ENCODE measurements at regions not wholly inside any gene's neighbourhood (a gene's known extent, or its start where the extent isn't known, plus 50 kb on each side); places are given as distances from the start of the nearest gene placed in this dataset.
"Not testable (repeated sequence)": the region's sequence is repeated elsewhere in the genome, so short reads cannot be mapped to it uniquely, and the experiment has no call there.

GRCh38 chr16:48064971-48065370, 90.8 kb downstream of the ABCC12 start:
- no peaks in the 10 kb centered on the region; the same call in 1 of the 2 replicates for H3K9me3 ChIP-seq (ENCODE audit: insufficient read depth, low read depth, low read length)
- H3K27me3 ChIP-seq (ENCODE audit: insufficient read depth, low read length, poor library complexity, severe bottlenecking): no peaks in the 10 kb centered on the region
- TF ChIP-seq EZH2phosphoT487 (IDR thresholded peaks at IDR 0.05; ENCODE audit: borderline replicate concordance): no peak
- TF ChIP-seq, protein P1, sequence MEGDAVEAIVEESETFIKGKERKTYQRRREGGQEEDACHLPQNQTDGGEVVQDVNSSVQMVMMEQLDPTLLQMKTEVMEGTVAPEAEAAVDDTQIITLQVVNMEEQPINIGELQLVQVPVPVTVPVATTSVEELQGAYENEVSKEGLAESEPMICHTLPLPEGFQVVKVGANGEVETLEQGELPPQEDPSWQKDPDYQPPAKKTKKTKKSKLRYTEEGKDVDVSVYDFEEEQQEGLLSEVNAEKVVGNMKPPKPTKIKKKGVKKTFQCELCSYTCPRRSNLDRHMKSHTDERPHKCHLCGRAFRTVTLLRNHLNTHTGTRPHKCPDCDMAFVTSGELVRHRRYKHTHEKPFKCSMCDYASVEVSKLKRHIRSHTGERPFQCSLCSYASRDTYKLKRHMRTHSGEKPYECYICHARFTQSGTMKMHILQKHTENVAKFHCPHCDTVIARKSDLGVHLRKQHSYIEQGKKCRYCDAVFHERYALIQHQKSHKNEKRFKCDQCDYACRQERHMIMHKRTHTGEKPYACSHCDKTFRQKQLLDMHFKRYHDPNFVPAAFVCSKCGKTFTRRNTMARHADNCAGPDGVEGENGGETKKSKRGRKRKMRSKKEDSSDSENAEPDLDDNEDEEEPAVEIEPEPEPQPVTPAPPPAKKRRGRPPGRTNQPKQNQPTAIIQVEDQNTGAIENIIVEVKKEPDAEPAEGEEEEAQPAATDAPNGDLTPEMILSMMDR (conservative IDR thresholded peaks at IDR 0.05; ENCODE audit: low read length): no peak
- H3K9me2 ChIP-seq (replicated peaks; ENCODE audit: low read depth, low read length): no peaks in the 10 kb centered on the region
- H3K9ac ChIP-seq (ENCODE audit: low read depth, low read length, poor library complexity, severe bottlenecking): no peak overlapping the region
- no peaks in the 10 kb centered on the region for H3K79me2 ChIP-seq (ENCODE audit: insufficient read depth, low read length)
- no peaks in the 10 kb centered on the region for H3F3A ChIP-seq (ENCODE audit: low read depth)
- no peak overlapping the region for H3K4me2 ChIP-seq (ENCODE audit: low read depth, low read length, poor library complexity, severe bottlenecking)
- H4K20me1 ChIP-seq (ENCODE audit: insufficient read depth, low read length, poor library complexity, severe bottlenecking): no peaks in the 10 kb centered on the region
- no peaks in the 10 kb centered on the region for H3K4me1 ChIP-seq (ENCODE audit: insufficient read depth, low read length, poor library complexity, severe bottlenecking)
- no peak overlapping the region for H3K4me3 ChIP-seq (ENCODE audit: low read length, poor library complexity, severe bottlenecking)
- no peak overlapping the region for H2AFZ ChIP-seq (ENCODE audit: low read length)
- no peaks in the 10 kb centered on the region for H3K36me3 ChIP-seq (ENCODE audit: insufficient read depth, low read length)

GRCh38 chr16:48062681-48063080, 93.1 kb downstream of the ABCC12 start:
- no peaks in the 10 kb centered on the region for H3K79me2 ChIP-seq (ENCODE audit: insufficient read depth, low read length)
- H4K20me1 ChIP-seq (ENCODE audit: insufficient read depth, low read length, poor library complexity, severe bottlenecking): no peaks in the 10 kb centered on the region
- H2AFZ ChIP-seq (ENCODE audit: low read length): no peak overlapping the region
- H3K4me3 ChIP-seq (ENCODE audit: low read length, poor library complexity, severe bottlenecking): no peak overlapping the region
- H3K27me3 ChIP-seq (ENCODE audit: insufficient read depth, low read length, poor library complexity, severe bottlenecking): no peaks in the 10 kb centered on the region
- no peaks in the 10 kb centered on the region for H3K36me3 ChIP-seq (ENCODE audit: insufficient read depth, low read length)
- H3K9me3 ChIP-seq (ENCODE audit: insufficient read depth, low read depth, low read length): no peaks in the 10 kb centered on the region
- H3K4me1 ChIP-seq (ENCODE audit: insufficient read depth, low read length, poor library complexity, severe bottlenecking): no peaks in the 10 kb centered on the region
- no peak overlapping the region for H3K4me2 ChIP-seq (ENCODE audit: low read depth, low read length, poor library complexity, severe bottlenecking)
- H3F3A ChIP-seq (ENCODE audit: low read depth): no peaks in the 10 kb centered on the region
- TF ChIP-seq EZH2phosphoT487 (IDR thresholded peaks at IDR 0.05; ENCODE audit: borderline replicate concordance): no peak
- TF ChIP-seq, protein P1 (conservative IDR thresholded peaks at IDR 0.05; ENCODE audit: low read length): no peak
- H3K9ac ChIP-seq (ENCODE audit: low read depth, low read length, poor library complexity, severe bottlenecking): no peak overlapping the region
- H3K9me2 ChIP-seq (replicated peaks; ENCODE audit: low read depth, low read length): no peaks in the 10 kb centered on the region

DNA sequence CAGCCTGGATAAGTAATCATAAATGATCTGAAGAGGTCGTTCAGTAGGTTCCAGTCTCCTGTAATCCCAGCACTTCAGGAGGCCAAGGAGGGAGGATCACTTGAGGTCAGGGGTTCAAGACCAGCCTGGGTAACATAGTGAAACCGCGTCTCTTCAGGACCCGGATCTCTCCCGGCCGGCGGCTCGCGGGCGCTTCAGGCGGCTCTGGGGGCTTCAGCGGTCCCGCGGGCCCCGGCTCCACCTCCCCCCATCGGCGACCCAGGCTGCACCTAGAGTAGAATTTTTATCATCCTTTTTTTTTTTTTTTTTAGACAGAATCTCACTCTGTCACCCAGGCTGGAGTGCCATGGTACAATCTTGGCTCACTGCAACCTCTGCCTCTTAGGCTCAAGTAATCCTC, 95.9 kb downstream of the ABCC12 start:
- Histone ChIP-seq H3K4me2 (ENCODE audit: low read depth, low read length, poor library complexity, severe bottlenecking) (no peak overlapping the region), H3K9ac (ENCODE audit: low read depth, low read length, poor library complexity, severe bottlenecking) (no peak overlapping the region), H3K27me3 (ENCODE audit: insufficient read depth, low read length, poor library complexity, severe bottlenecking) (no peaks in the 10 kb centered on the region), H3K79me2 (ENCODE audit: insufficient read depth, low read length) (no peaks in the 10 kb centered on the region), H3F3A (ENCODE audit: low read depth) (no peaks in the 10 kb centered on the region), H3K9me3 (ENCODE audit: insufficient read depth, low read depth, low read length) (no peaks in the 10 kb centered on the region), H3K36me3 (ENCODE audit: insufficient read depth, low read length) (no peaks in the 10 kb centered on the region), H2AFZ (ENCODE audit: low read length) (no peak overlapping the region), H4K20me1 (ENCODE audit: insufficient read depth, low read length, poor library complexity, severe bottlenecking) (no peaks in the 10 kb centered on the region), H3K9me2 (replicated peaks; ENCODE audit: low read depth, low read length) (no peaks in the 10 kb centered on the region), H3K4me1 (ENCODE audit: insufficient read depth, low read length, poor library complexity, severe bottlenecking) (no peaks in the 10 kb centered on the region), H3K4me3 (ENCODE audit: low read length, poor library complexity, severe bottlenecking) (no peak overlapping the region)
- no peak for TF ChIP-seq EZH2phosphoT487 (IDR thresholded peaks at IDR 0.05; ENCODE audit: borderline replicate concordance)
- TF ChIP-seq, protein P1 (conservative IDR thresholded peaks at IDR 0.05; ENCODE audit: low read length): no peak

GRCh38 chr16:48059190-48059589, 96.6 kb downstream of the ABCC12 start:
- not testable (repeated sequence) for H3K4me1 ChIP-seq (ENCODE audit: insufficient read depth, low read length, poor library complexity, severe bottlenecking); H3K4me3 ChIP-seq (ENCODE audit: low read length, poor library complexity, severe bottlenecking); H3K27me3 ChIP-seq (ENCODE audit: insufficient read depth, low read length, poor library complexity, severe bottlenecking); H3K79me2 ChIP-seq (ENCODE audit: insufficient read depth, low read length); H3F3A ChIP-seq (ENCODE audit: low read depth); H3K36me3 ChIP-seq (ENCODE audit: insufficient read depth, low read length); H3K9ac ChIP-seq (ENCODE audit: low read depth, low read length, poor library complexity, severe bottlenecking); H3K9me3 ChIP-seq (ENCODE audit: insufficient read depth, low read depth, low read length); H2AFZ ChIP-seq (ENCODE audit: low read length); H3K9me2 ChIP-seq (replicated peaks; ENCODE audit: low read depth, low read length); H3K4me2 ChIP-seq (ENCODE audit: low read depth, low read length, poor library complexity, severe bottlenecking); H4K20me1 ChIP-seq (ENCODE audit: insufficient read depth, low read length, poor library complexity, severe bottlenecking)

Measured in Loucy (cell line).